ENCODE measurements at regions not wholly inside any gene's neighbourhood (a gene's known extent, or its start where the extent isn't known, plus 50 kb on each side); places are given as distances from the start of the nearest gene placed in this dataset.
"Not testable (repeated sequence)": the region's sequence is repeated elsewhere in the genome, so short reads cannot be mapped to it uniquely, and the experiment has no call there.

DNA sequence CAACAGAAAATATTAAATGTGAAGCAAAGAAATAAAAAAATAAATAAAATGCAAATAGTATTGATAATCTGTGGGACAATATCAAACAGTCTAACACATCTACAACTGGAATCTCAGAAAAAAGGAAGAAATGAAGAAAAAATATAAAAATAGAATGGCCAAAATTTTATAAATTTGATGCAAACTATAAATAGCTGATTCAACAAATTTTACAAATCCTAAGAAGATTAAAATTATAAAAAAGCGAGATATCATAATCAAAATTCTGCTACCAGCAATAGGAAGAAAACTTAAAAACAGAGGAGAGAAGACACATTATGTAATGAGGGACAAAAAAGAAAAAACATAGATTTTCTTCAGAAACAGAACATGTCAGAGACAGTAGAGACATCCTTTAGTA lies 129.2 kb upstream of the IRX1 start:
- POLR2A ChIA-PET: no interaction called here
- DNase-seq (ENCODE audit: low read depth, low spot score): no peak
- no peak for TF ChIP-seq CTCF (IDR thresholded peaks at IDR 0.05; ENCODE audit: insufficient read depth, low read length, missing control alignments)
- CTCF ChIA-PET: no interaction called here
- no peak overlapping the region for H3K4me3 ChIP-seq (ENCODE audit: low read depth, low read length)

GRCh38 chr5:3460416-3460815 lies 135.2 kb upstream of the IRX1 start:
- no peak for DNase-seq (ENCODE audit: low read depth, low spot score)
- ChIA-PET CTCF (no interaction called here), POLR2A (no interaction called here)
- TF ChIP-seq CTCF (IDR thresholded peaks at IDR 0.05; ENCODE audit: insufficient read depth, low read length, missing control alignments): no peak
- no peak overlapping the region for H3K4me3 ChIP-seq (ENCODE audit: low read depth, low read length)

DNA sequence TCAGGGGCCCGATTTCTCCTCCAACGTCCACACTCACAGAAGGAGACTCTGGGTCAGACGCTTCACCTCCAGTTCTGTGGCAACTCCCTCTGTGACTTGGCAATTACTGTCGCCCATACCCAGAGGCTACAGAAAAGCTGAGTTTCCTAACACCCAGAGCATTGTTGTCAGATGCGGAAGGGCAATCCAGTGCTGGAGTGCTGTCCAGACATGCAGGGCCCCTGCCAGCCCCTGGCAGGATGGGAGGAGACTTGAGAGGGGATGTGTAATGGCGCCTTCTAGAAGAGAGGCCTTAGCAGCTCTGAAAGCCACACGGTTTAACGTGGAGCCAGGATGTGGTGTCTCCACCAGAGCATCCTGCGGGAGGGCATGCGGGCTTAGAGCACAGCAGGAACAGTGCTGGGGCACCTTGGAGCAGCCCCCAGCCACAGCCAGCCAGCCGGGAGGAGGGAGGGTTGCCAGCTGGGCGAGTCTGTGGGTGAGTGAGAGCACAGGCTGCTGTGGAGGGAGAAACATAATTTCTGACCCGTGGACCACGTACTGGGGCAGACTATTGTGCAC lies 139.4 kb upstream of the IRX1 start:
- TF ChIP-seq CTCF (IDR thresholded peaks at IDR 0.05; ENCODE audit: insufficient read depth, low read length, missing control alignments): no peak
- no peak for DNase-seq (ENCODE audit: low read depth, low spot score)
- POLR2A ChIA-PET: no interaction called here
- CTCF ChIA-PET: no interaction called here
- H3K4me3 ChIP-seq (ENCODE audit: low read depth, low read length): no peak overlapping the region

DNA sequence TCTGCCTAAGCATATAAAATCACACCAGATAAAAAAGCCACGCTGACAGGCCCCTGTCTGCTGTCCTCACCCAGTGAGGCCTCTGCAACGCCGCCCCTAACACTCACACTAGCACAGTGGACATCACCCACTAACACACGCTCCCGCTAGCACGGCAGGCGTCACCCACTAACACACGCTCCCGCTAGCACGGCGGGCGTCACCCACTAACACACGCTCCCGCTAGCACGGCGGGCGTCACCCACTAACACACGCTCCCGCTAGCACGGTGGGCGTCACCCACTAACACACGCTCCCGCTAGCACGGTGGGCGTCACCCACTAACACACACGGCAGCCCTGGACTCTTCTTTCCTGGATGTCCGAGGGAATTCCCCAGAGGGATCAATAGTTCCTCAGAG lies 141.6 kb upstream of the IRX1 start:
- DNase-seq (ENCODE audit: low read depth, low spot score); CTCF ChIA-PET; H3K4me3 ChIP-seq (ENCODE audit: low read depth, low read length); POLR2A ChIA-PET: not testable (repeated sequence)

- POLR2A ChIA-PET: no interaction called here
- TF ChIP-seq CTCF (IDR thresholded peaks at IDR 0.05; ENCODE audit: insufficient read depth, low read length, missing control alignments): no peak
- DNase-seq (ENCODE audit: low read depth, low spot score): no peak
- H3K4me3 ChIP-seq (ENCODE audit: low read depth, low read length): no peak overlapping the region
- CTCF ChIA-PET: no interaction called here
Observed at GRCh38 chr5:3452622-3453021, 143.0 kb upstream of the IRX1 start.

DNA sequence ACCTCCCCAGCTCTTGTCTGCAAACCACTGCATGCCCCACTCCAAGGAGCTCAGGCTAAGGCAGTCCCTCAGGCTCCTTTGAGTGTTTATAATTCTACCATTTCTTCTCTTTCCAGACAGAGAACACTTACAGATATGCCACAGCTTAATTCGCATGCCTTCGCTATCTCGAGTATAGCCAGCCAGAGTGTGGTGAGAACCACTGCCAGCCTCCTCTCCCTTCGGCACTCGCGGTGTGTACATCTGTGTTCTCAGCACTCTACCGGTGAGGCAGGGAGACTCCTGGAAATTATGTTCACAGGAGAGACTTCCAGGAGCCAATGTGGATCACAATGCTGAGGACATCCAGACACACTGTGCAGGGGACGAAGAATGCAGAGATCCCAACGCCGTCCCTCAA lies 143.7 kb upstream of the IRX1 start:
- no peak for TF ChIP-seq CTCF (IDR thresholded peaks at IDR 0.05; ENCODE audit: insufficient read depth, low read length, missing control alignments)
- POLR2A ChIA-PET: no interaction called here
- H3K4me3 ChIP-seq (ENCODE audit: low read depth, low read length): no peak overlapping the region
- DNase-seq (ENCODE audit: low read depth, low spot score): no peak
- CTCF ChIA-PET: no interaction called here

GRCh38 chr5:3449481-3449880 lies 146.2 kb upstream of the IRX1 start:
- no peak overlapping the region for H3K4me3 ChIP-seq (ENCODE audit: low read depth, low read length)
- TF ChIP-seq CTCF (IDR thresholded peaks at IDR 0.05; ENCODE audit: insufficient read depth, low read length, missing control alignments): no peak
- no peak for DNase-seq (ENCODE audit: low read depth, low spot score)
- CTCF ChIA-PET: no interaction called here
- POLR2A ChIA-PET: no interaction called here
